MM.1S (cell line): ENCODE measurements at regions not wholly inside any gene's neighbourhood (a gene's known extent, or its start where the extent isn't known, plus 50 kb on each side); places are given as distances from the start of the nearest gene placed in this dataset.

Experiments
- DNase-seq: peaks from one replicate; pipeline ENCODE4 v3.0.0-alpha.2; 2015
- H2AFZ ChIP-seq: fragments of 300-600 bp; sonication (generic); 2 replicates; pipeline ENCODE4 v1.6.0; 2016; ENCODE audit warnings: antibody characterized with exemption, low read length
- H3F3A ChIP-seq: fragments of 300-600 bp; sonication (generic); 2 replicates; pipeline ENCODE4 v1.6.1; 2016; ENCODE audit warnings: mild to moderate bottlenecking, antibody characterized with exemption, low read length, moderate library complexity, mixed read lengths; ENCODE audit not compliant: insufficient read depth
- H3K27ac ChIP-seq: fragments of 300-600 bp; sonication (generic); 2 replicates; pipeline ENCODE4 v1.5.1; 2016; ENCODE audit warnings: mild to moderate bottlenecking, low read length
- H3K27me3 ChIP-seq: fragments of 300-600 bp; sonication (generic); replicated peaks from 2 replicates; pipeline ENCODE4 v1.6.0; 2016; ENCODE audit warnings: low read length; ENCODE audit not compliant: insufficient read depth
- H3K36me3 ChIP-seq: fragments of 300-600 bp; sonication (generic); replicated peaks from 2 replicates; pipeline ENCODE4 v1.6.1; 2016; ENCODE audit warnings: mild to moderate bottlenecking, low read length, mixed read lengths; ENCODE audit not compliant: insufficient read depth
- H3K4me1 ChIP-seq: fragments of 300-600 bp; sonication (generic); 2 replicates; pipeline ENCODE4 v1.6.1; 2016; ENCODE audit warnings: low read length, mixed read lengths
- H3K4me2 ChIP-seq: fragments of 300-600 bp; sonication (generic); 2 replicates; pipeline ENCODE4 v1.6.0; 2016; ENCODE audit warnings: low read depth, low read length
- H3K4me3 ChIP-seq: fragments of 300-600 bp; sonication (generic); 2 replicates; pipeline ENCODE4 v1.5.1; 2016; ENCODE audit warnings: low read length, mixed read lengths
- H3K79me2 ChIP-seq: fragments of 300-600 bp; sonication (generic); 2 replicates; pipeline ENCODE4 v1.6.1; 2016; ENCODE audit warnings: mixed run types, low read length, mixed read lengths
- H3K9ac ChIP-seq: fragments of 300-600 bp; sonication (generic); 2 replicates; pipeline ENCODE4 v1.6.1; 2016; ENCODE audit warnings: low read length, mixed read lengths
- H3K9me2 ChIP-seq: fragments of 300-600 bp; sonication (generic); replicated peaks from 2 replicates; pipeline ENCODE4 v1.6.1; 2016; ENCODE audit warnings: mild to moderate bottlenecking, low read length, mixed read lengths; ENCODE audit not compliant: insufficient read depth
- H3K9me3 ChIP-seq: fragments of 300-600 bp; sonication (generic); replicated peaks from 2 replicates; pipeline ENCODE4 v1.6.1; 2016; ENCODE audit warnings: mild to moderate bottlenecking, low read length, mixed read lengths; ENCODE audit not compliant: insufficient read depth
- H4K20me1 ChIP-seq: fragments of 300-600 bp; sonication (generic); 2 replicates; pipeline ENCODE4 v1.6.1; 2016; ENCODE audit warnings: mild to moderate bottlenecking, low read length, moderate library complexity, mixed read lengths; ENCODE audit not compliant: insufficient read depth
- CTCF ChIP-seq: fragments of 300-600 bp; sonication (generic); IDR thresholded peaks from 2 replicates; pipeline ENCODE4 v1.5.1; 2016; ENCODE audit warnings: antibody characterized with exemption, low read length, mixed read lengths
- EZH2 ChIP-seq: fragments of 300-600 bp; sonication (generic); optimal IDR thresholded peaks from 2 replicates; pipeline ENCODE3; 2017; ENCODE audit warnings: low read depth, mild to moderate bottlenecking, antibody characterized with exemption, low read length, mixed read lengths
- EZH2phosphoT487 ChIP-seq: fragments of 300-600 bp; sonication (generic); IDR thresholded peaks from 2 replicates; pipeline ENCODE4 v1.6.1; 2018; ENCODE audit warnings: antibody characterized with exemption, low read length

GRCh38 chr10:21032587-21033319 lies 135.6 kb upstream of the NEBL start:
- H3K4me3 ChIP-seq, result no peak overlapping the region
- TF ChIP-seq EZH2, result no peak
- TF ChIP-seq CTCF, result no peak
- no peak for TF ChIP-seq EZH2phosphoT487
- no peaks in the 10 kb centered on the region for H3K27me3 ChIP-seq
- H3K9me2 ChIP-seq, result no peaks in the 10 kb centered on the region
- H3K36me3 ChIP-seq, result no peaks in the 10 kb centered on the region
- no peak overlapping the region for H3K27ac ChIP-seq
- H3K79me2 ChIP-seq, result no peaks in the 10 kb centered on the region
- no peak overlapping the region for H3K9ac ChIP-seq
- DNase-seq, result no peak
- no peaks in the 10 kb centered on the region; the same call in 1 of the 2 replicates for H3F3A ChIP-seq
- H4K20me1 ChIP-seq, result no peaks in the 10 kb centered on the region
- no peak overlapping the region for H3K4me2 ChIP-seq
- peaks cover 7% of the 10 kb centered on the region for H3K4me1 ChIP-seq
- H2AFZ ChIP-seq, result no peak overlapping the region
- H3K9me3 ChIP-seq, result no peaks in the 10 kb centered on the region

GRCh38 chr10:21031232-21031795 lies 134.2 kb upstream of the NEBL start:
- TF ChIP-seq EZH2 (no peak), CTCF (no peak), EZH2phosphoT487 (no peak)
- Histone ChIP-seq H2AFZ (no peak overlapping the region), H3K4me2 (no peak overlapping the region), H3K9me2 (no peaks in the 10 kb centered on the region), H3K79me2 (no peaks in the 10 kb centered on the region), H3F3A (no peaks in the 10 kb centered on the region), H3K27ac (no peak overlapping the region), H3K4me1 (peaks cover under 1% of the 10 kb centered on the region; the same call in 1 of the 2 replicates), H3K9ac (no peak overlapping the region), H3K27me3 (no peaks in the 10 kb centered on the region), H3K4me3 (no peak overlapping the region), H3K9me3 (no peaks in the 10 kb centered on the region), H4K20me1 (no peaks in the 10 kb centered on the region), H3K36me3 (no peaks in the 10 kb centered on the region)
- DNase-seq, result no peak

GRCh38 chr10:21030091-21030490 lies 133.0 kb upstream of the NEBL start:
- H3K4me2 ChIP-seq, result no peak overlapping the region
- DNase-seq, result no peak

More at GRCh38 chr10:21030091-21030490, 133.0 kb upstream of the NEBL start:
- H3K9me2 ChIP-seq, result no peaks in the 10 kb centered on the region
- no peaks in the 10 kb centered on the region for H3K9me3 ChIP-seq
- H2AFZ ChIP-seq, result no peak overlapping the region
- no peak overlapping the region for H3K4me3 ChIP-seq
- H3K79me2 ChIP-seq, result no peaks in the 10 kb centered on the region
- H4K20me1 ChIP-seq, result no peaks in the 10 kb centered on the region
- H3K36me3 ChIP-seq, result no peaks in the 10 kb centered on the region
- no peak for TF ChIP-seq EZH2phosphoT487
- no peak for TF ChIP-seq CTCF
- no peak for TF ChIP-seq EZH2
- H3F3A ChIP-seq, result no peaks in the 10 kb centered on the region
- no peaks in the 10 kb centered on the region for H3K27me3 ChIP-seq
- no peak overlapping the region for H3K27ac ChIP-seq
- H3K9ac ChIP-seq, result no peak overlapping the region
- no peaks in the 10 kb centered on the region for H3K4me1 ChIP-seq
